Body of pancreas (tissue), 4 donors: ENCODE measurements at regions not wholly inside any gene's neighbourhood (a gene's known extent, or its start where the extent isn't known, plus 50 kb on each side); places are given as distances from the start of the nearest gene placed in this dataset.

Experiments used
- ATAC-seq: fragments of 150-250 bp; one replicate; pipeline ENCODE4 v1.9.1; 2016
- DNase-seq, 4 donors: peaks; one replicate each; pipeline ENCODE4 v3.0.0-alpha.2; 2019
- H3K27ac ChIP-seq, 4 donors: fragments of 200-600 bp; sonication (generic); 1 replicate in 3 of 4; 2 replicates in 1 of 4; pipeline versions ENCODE4 v1.5.1 to v1.6.1; 2016 to 2019; ENCODE audit warnings: mild to moderate bottlenecking in 1 of 4, mixed read lengths in 1 of 4, moderate library complexity in 1 of 4
- H3K27me3 ChIP-seq, 2 donors: fragments of 200-600 bp; sonication (generic); one replicate each; pipeline ENCODE4 v1.6.0; 2016; ENCODE audit warnings: mild to moderate bottlenecking in 1 of 2
- H3K36me3 ChIP-seq, 2 donors: fragments of 200-600 bp; sonication (generic); replicated peaks in 1 of 2; 2 replicates each; pipeline ENCODE4 v1.5.1; 2016; ENCODE audit warnings: low read depth in 2 of 2; ENCODE audit not compliant: insufficient read depth in 1 of 2
- H3K4me1 ChIP-seq: fragments of 200-600 bp; sonication (generic); one replicate; pipeline ENCODE4 v1.6.0; 2016
- H3K4me3 ChIP-seq, 2 donors: fragments of 200-600 bp; sonication (generic); 1 replicate in 1 of 2; 2 replicates in 1 of 2; pipeline ENCODE4 v1.5.1; 2016 to 2019
- H3K9me3 ChIP-seq, 3 donors: fragments of 200-600 bp; sonication (generic); 1 replicate in 2 of 3; 2 replicates in 1 of 3; pipeline ENCODE4 v1.5.1; 2016
- POLR2A ChIP-seq, 3 donors: fragments of 450-650 bp; IDR thresholded peaks; one replicate each; pipeline ENCODE4 v1.6.1; 2016; ENCODE audit warnings: antibody characterized with exemption in 3 of 3, mild to moderate bottlenecking in 2 of 3
- WGBS, 2 donors: methylation state at CpG; one replicate each; pipeline ENCODE4 v1.1.5; 2017; 5-methylcytosine and 5-hydroxymethylcytosine counted together
- intact Hi-C: fragments of 100-400 bp; cut with DNase I; formaldehyde crosslinking; loops from one replicate; pipeline ENCODE4 v1.15.1; 2023
- TF ChIP-seq, protein P1 (sequence below), 7 experiments: fragments of 450-650 bp in 4 of 7; fragments of 200-600 bp in 3 of 7; sonication (generic) in 3 of 7; IDR thresholded peaks; one replicate each; pipeline ENCODE4 v1.5.1; 2016 to 2019; ENCODE audit warnings: antibody characterized with exemption in 7 of 7

DNA sequence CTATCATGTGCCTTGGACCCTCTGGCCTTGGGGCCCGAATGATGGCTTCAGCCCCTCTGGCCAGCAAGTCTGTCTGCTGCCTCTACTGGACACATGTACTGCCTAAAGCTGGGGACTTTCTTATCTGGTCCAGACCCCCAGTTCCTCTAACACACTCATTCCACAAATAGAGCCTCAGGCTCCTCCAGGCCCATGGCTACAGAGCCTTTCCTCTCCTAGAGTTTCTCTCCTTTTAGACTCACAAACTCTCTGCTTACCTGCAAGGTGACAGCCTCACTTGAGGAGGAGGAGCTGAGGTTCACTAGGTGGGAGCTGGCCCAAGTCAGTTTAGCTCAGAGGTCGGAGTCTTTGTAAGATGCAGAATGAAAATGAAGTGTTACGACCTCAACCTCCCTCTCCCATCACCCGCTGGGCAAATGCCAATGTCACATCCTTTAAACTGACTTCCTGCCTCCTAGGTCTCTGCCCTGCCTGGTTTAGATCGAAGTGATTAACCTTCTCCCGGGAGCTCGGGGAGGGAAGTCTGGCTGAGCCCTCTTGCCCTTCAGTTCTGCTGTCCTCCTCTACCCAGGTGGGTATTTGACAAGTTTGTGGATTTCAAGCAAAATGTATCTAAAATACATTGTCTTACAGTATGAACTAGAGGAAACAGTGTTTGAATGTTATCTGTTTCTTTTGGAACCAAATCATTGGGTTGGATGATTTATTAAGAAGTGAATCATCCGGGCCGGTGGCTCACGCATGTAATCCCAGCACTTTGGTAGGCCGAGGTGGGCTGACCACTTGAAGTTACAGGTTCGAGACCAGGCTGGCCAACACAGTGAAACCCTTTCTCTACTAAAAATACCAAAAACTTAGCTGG is 71.9 kb upstream of the TNS3 start:
- WGBS, 2 donors = 63 to 70% methylated on average over 12 of the region's 12 CpGs

DNA sequence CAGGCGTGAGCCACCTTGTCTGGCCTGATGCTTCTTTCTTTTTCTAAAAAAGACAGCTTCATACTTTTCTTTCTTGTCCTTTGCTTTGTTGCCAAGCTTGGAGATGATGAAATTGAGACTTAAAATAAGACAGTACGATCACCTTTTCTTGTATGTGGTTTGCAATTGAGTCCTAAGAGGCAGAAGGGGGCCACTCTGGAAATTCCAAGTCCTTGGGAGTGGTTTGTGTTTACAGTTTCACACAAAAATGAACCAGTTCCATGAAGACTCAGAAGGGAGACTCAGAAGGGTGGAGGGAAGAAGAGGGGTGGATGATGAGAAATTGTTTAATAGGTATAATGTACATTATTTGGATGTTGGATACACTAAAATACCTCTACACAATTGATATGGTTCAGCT is 70.7 kb upstream of the TNS3 start:
- no peak for DNase-seq
- TF ChIP-seq, protein P1, sequence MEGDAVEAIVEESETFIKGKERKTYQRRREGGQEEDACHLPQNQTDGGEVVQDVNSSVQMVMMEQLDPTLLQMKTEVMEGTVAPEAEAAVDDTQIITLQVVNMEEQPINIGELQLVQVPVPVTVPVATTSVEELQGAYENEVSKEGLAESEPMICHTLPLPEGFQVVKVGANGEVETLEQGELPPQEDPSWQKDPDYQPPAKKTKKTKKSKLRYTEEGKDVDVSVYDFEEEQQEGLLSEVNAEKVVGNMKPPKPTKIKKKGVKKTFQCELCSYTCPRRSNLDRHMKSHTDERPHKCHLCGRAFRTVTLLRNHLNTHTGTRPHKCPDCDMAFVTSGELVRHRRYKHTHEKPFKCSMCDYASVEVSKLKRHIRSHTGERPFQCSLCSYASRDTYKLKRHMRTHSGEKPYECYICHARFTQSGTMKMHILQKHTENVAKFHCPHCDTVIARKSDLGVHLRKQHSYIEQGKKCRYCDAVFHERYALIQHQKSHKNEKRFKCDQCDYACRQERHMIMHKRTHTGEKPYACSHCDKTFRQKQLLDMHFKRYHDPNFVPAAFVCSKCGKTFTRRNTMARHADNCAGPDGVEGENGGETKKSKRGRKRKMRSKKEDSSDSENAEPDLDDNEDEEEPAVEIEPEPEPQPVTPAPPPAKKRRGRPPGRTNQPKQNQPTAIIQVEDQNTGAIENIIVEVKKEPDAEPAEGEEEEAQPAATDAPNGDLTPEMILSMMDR (IDR thresholded peaks at IDR 0.05) = no peak
- TF ChIP-seq POLR2A (IDR thresholded peaks at IDR 0.05) = no peak
- H3K9me3 ChIP-seq = no peaks in the 10 kb centered on the region
- intact Hi-C loops = no loop called here
- H3K4me3 ChIP-seq = no peak overlapping the region
- no peaks in the 10 kb centered on the region for H3K27me3 ChIP-seq
- H3K36me3 ChIP-seq = no peaks in the 10 kb centered on the region
- no peak for ATAC-seq
- 94 to 95% methylated on average over 2 of the region's 2 CpGs for WGBS, 2 donors
- no peak overlapping the region for H3K27ac ChIP-seq
- H3K4me1 ChIP-seq = peaks cover 9% of the 10 kb centered on the region

More for the DNA sequence above, 71.9 kb upstream of the TNS3 start:
- no peaks in the 10 kb centered on the region for H3K27me3 ChIP-seq
- ATAC-seq = no peak
- peaks cover 9% of the 10 kb centered on the region for H3K4me1 ChIP-seq
- peak overlapping the region in 2 of 4 donors; percentile 10 to 29 for H3K27ac ChIP-seq
- peak in 1 of 4 donors; percentile 25 for DNase-seq
- no peak overlapping the region for H3K4me3 ChIP-seq
- H3K36me3 ChIP-seq = no peaks in the 10 kb centered on the region
- intact Hi-C loops = no loop called here
- TF ChIP-seq, protein P1 (IDR thresholded peaks at IDR 0.05) = no peak
- no peak for TF ChIP-seq POLR2A (IDR thresholded peaks at IDR 0.05)
- H3K9me3 ChIP-seq = no peaks in the 10 kb centered on the region

DNA sequence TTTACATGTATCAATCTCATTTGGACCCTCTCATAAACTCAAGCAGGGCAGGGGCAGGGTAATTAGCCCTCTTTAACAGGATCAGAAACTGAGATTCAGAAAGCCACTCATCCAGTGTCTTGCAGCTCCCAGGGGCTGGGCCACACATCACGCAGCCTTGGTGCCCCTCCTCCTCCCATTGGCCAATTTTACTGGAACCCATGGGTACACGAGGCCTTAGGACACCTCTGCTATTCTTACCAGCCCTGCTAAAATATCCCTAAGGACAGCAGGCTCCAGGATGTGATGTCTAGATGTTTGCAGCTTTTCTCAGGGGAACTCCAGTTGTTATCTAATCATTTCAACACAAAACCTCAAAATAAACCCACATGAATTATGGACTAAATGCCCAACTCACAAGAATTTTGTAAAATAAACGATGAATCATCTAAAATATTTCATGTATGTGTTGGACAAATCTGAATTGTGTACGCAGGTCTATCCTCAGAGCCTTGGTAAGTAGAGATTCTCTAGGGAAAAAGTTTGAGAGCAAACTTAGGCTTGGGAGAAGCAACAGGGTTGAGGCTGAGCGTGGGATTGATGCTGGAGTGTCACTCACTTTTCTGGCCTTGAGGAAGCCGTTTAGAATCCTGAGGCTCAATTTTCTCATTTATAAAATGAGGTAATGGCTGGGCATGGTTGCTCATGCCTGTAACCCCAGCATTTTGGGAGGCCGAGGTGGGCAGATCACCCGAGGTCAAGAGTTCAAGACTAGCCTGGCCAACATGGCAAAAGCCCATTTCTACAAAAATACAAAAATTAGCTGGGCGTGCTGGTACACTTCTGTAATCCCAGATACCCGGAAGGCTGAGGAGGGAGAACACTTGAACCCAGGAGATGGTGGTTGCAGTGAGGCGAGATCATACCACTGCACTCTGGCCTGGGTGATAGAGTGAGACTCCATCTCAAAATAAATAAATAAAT is 69.7 kb upstream of the TNS3 start:
- Histone ChIP-seq H3K36me3 (no peaks in the 10 kb centered on the region), H3K9me3 (no peaks in the 10 kb centered on the region), H3K27me3 (no peaks in the 10 kb centered on the region), H3K4me1 (peaks cover 9% of the 10 kb centered on the region), H3K4me3 (no peak overlapping the region), H3K27ac (no peak overlapping the region)
- TF ChIP-seq, protein P1 (IDR thresholded peaks at IDR 0.05) = no peak
- no peak for TF ChIP-seq POLR2A (IDR thresholded peaks at IDR 0.05)
- intact Hi-C loops = no loop called here
- no peak for DNase-seq
- 77 to 78% methylated on average over 10 to 11 of the region's 11 CpGs for WGBS, 2 donors
- ATAC-seq = no peak

DNA sequence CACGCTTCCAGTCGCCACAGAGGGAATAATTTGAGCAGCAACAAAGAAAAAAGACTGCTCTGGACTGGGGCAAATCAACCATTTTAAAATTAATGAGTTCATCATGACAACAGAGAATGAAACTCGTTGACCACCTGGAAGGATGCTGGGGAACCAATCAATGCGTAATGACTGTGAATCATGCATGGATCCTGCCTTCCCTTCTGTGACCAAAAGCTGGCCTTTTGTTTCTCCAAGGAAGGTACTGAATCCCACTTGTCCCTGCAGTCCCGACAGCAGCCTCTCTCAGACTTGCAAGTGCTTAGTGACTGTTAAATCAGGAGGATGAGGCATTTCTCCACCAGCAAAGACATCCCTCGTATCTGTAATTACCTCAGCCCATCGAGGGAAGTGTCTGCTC is 68.0 kb upstream of the TNS3 start:
- ATAC-seq (no peak), DNase-seq (no peak)
- intact Hi-C loops = no loop called here
- H3K27me3 ChIP-seq = no peaks in the 10 kb centered on the region
- no peak overlapping the region for H3K4me3 ChIP-seq
- 84 to 90% methylated on average over 7 of the region's 7 CpGs for WGBS, 2 donors
- no peaks in the 10 kb centered on the region for H3K36me3 ChIP-seq
- H3K4me1 ChIP-seq = peaks cover 9% of the 10 kb centered on the region
- H3K27ac ChIP-seq = no peak overlapping the region
- no peak for TF ChIP-seq POLR2A (IDR thresholded peaks at IDR 0.05)
- TF ChIP-seq, protein P1 (IDR thresholded peaks at IDR 0.05) = no peak
- H3K9me3 ChIP-seq = no peaks in the 10 kb centered on the region
